Upper lobe of left lung (tissue), 4 donors: ENCODE measurements at regions not wholly inside any gene's neighbourhood (a gene's known extent, or its start where the extent isn't known, plus 50 kb on each side); places are given as distances from the start of the nearest gene placed in this dataset.

Experiments used
- CTCF ChIP-seq, 6 experiments: fragments of 450-650 bp in 4 of 6; fragments of 200-600 bp in 2 of 6; sonication (generic) in 2 of 6; IDR thresholded peaks; one replicate each; pipeline ENCODE4 v1.5.1; 2016 to 2019; ENCODE audit warnings: antibody characterized with exemption in 6 of 6
- POLR2A ChIP-seq, 4 donors: fragments of 450-650 bp; IDR thresholded peaks; one replicate each; pipeline ENCODE4 v1.5.1; 2016 to 2017; ENCODE audit warnings: antibody characterized with exemption in 4 of 4, mild to moderate bottlenecking in 2 of 4

GRCh38 chr1:118688891-118689290 lies 299.3 kb downstream of the TBX15 start:
- no peak for TF ChIP-seq POLR2A (IDR thresholded peaks at IDR 0.05)
- TF ChIP-seq CTCF (IDR thresholded peaks at IDR 0.05): no peak
